ENCODE measurements at regions not wholly inside any gene's neighbourhood (a gene's known extent, or its start where the extent isn't known, plus 50 kb on each side); places are given as distances from the start of the nearest gene placed in this dataset.
"Not testable (repeated sequence)": the region's sequence is repeated elsewhere in the genome, so short reads cannot be mapped to it uniquely, and the experiment has no call there.

DNA sequence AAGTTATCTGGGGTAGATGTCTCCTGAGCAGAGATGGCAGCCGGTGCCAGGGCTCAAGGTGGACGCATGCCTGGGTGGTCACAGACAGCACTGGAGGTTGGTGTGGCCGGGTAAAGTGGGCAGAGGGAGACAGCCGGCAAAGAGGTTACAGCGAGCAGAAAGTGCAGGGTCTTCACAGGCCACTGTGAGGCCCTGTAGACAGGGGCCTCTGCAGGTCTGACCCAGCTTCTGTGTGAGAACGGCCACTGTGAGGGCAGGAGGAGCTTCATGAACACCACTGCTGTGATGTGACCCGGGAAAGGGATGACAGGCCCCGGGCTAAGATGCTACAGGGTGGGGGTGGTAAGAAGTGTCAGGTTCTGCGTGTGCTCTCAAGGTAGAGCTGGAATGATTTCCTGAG lies 111.2 kb upstream of the VOPP1 start:
- TF ChIP-seq, protein P1, sequence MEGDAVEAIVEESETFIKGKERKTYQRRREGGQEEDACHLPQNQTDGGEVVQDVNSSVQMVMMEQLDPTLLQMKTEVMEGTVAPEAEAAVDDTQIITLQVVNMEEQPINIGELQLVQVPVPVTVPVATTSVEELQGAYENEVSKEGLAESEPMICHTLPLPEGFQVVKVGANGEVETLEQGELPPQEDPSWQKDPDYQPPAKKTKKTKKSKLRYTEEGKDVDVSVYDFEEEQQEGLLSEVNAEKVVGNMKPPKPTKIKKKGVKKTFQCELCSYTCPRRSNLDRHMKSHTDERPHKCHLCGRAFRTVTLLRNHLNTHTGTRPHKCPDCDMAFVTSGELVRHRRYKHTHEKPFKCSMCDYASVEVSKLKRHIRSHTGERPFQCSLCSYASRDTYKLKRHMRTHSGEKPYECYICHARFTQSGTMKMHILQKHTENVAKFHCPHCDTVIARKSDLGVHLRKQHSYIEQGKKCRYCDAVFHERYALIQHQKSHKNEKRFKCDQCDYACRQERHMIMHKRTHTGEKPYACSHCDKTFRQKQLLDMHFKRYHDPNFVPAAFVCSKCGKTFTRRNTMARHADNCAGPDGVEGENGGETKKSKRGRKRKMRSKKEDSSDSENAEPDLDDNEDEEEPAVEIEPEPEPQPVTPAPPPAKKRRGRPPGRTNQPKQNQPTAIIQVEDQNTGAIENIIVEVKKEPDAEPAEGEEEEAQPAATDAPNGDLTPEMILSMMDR (IDR thresholded peaks at IDR 0.05 in 4 of 5, conservative IDR thresholded peaks at IDR 0.05 in 1 of 5), result not testable (repeated sequence)
- not testable (repeated sequence) for TF ChIP-seq POLR2A (IDR thresholded peaks at IDR 0.05)

Data from gastrocnemius medialis (tissue), 4 donors.